Thyroid gland (tissue), 4 donors: ENCODE measurements at regions not wholly inside any gene's neighbourhood (a gene's known extent, or its start where the extent isn't known, plus 50 kb on each side); places are given as distances from the start of the nearest gene placed in this dataset.

Experiments
- CTCF ChIP-seq, 6 experiments: fragments of 200-600 bp in 3 of 6; fragments of 450-650 bp in 3 of 6; sonication (generic) in 3 of 6; IDR thresholded peaks; one replicate each; pipeline ENCODE4 v1.5.1; 2016 to 2019; ENCODE audit warnings: antibody characterized with exemption in 6 of 6, mild to moderate bottlenecking in 2 of 6, inconsistent platforms in 1 of 6, moderate library complexity in 1 of 6
- POLR2A ChIP-seq, 2 donors: fragments of 450-650 bp; IDR thresholded peaks; one replicate each; pipeline ENCODE4 v1.6.1; 2017; ENCODE audit warnings: antibody characterized with exemption in 2 of 2, mild to moderate bottlenecking in 2 of 2, moderate library complexity in 1 of 2

- TF ChIP-seq CTCF (IDR thresholded peaks at IDR 0.05) (no peak), POLR2A (IDR thresholded peaks at IDR 0.05) (no peak)
Observed at GRCh38 chr13:99125326-99125915, 75.2 kb upstream of the UBAC2 start.
